GM21381 (cell line): ENCODE measurements at regions not wholly inside any gene's neighbourhood (a gene's known extent, or its start where the extent isn't known, plus 50 kb on each side); places are given as distances from the start of the nearest gene placed in this dataset.
"Not testable (repeated sequence)": the region's sequence is repeated elsewhere in the genome, so short reads cannot be mapped to it uniquely, and the experiment has no call there.

ENCODE experiments used
- ATAC-seq: cut with Tn5 transposase; IDR thresholded peaks from one replicate; pipeline ENCODE4 v1.9.1; 2021; ENCODE audit warnings: mild to moderate bottlenecking, moderate library complexity; ENCODE audit not compliant: unreplicated experiment

DNA sequence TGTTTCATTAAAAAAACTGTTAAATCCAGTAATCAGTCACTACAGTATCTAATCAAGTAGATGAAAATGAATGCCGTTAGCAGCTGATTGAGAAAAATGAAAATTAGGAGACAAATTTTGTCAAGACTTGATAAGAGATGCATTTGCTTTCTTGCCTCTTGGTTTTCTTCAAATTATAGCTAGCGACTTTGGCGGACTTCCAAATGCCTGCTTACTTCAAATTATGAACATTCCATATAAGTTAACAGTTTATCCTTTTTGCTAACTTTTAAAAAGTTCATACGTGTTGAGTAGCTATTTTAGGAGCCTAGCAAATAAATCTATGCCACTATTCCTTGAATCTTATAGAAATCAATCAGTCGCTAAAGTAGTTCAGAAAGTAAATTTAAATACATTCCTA, 58.8 kb downstream of the PPP4R3C start:
- no peak for ATAC-seq

DNA sequence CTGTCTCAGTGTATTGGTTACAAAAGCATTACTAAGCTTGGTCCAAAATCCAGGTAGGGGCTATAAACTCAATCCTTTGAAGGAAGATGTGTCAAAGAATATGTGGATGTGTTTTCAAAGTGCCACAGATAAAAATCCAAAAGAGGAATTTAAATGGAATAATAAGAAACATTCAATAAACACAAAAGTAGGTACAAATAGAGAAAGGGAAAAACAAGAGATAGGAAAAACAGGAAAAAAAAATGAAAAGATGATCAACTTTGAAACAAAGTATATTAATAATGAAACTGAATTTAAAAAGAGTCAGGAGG, 64.0 kb downstream of the PPP4R3C start:
- ATAC-seq, result no peak

DNA sequence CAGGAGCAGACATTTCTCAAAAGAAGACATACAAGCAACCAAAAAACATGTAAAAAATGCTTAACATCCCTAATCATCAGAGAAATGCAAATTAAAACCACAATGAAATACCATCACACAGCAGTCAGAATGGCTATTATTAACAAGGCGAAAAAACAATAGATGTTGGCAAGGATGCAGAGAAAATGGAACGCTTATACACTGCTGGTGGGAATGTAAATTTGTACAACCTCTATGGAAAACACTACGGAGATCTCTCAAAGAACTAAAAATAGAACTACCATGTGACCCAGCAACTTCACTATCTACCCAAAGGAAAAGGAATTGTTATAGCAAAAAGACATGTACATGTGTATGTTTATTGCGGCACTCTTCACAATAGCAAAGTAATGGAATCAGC, 71.5 kb downstream of the PPP4R3C start:
- no peak for ATAC-seq

DNA sequence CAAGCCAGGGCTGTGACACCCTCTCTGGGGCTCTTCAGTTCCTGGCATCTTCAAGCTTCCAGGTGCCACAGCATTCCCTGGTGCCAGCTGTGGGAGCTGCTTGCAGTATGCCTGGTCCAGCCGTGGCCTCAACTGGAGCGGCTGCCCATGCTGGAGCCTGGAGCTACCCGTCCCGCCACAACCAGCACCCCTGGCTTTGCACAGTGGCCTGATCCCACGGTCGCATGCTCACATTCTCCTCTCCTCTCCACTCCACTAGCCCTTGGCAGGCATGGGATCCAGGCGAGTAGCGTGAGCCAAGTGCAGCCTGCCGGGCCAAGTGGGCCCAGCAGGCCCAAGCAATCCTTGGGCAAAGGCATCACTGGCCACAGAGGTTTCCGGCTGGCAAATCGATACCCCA, 81.7 kb downstream of the PPP4R3C start:
- no peak for ATAC-seq

DNA sequence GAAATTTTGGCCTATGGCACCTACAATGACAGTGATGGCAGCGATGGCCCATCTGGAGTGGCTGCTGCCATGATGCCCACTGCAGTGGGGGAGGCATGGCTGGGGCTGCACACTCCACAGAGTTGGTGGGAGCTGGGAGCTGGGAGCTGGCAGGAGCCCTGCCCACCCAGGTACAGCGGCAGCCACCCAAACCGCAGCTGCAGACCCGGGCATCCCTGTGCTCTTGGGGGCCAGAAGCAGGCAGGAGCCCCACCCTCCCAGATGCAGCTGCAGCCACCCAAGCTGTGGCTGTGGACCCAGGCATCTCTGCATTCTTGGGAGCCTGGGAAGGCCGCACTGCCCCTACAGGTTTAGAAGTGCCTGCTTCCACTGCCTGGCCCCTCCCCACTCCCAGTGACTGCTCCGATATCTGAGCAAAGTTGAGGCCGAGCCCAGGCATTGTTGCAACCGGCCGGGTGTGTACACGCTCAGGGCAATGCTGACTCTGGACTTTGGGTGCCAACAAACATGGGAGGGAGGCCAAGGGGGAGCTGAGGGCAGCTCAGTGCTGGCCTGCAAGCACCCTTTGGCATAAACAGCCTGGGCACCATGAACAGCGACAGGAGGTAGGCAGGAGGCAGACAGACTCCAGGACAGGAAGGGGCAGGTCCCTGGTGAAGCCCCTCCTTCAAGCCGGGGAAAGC, 82.8 kb downstream of the PPP4R3C start:
- ATAC-seq, result no peak

DNA sequence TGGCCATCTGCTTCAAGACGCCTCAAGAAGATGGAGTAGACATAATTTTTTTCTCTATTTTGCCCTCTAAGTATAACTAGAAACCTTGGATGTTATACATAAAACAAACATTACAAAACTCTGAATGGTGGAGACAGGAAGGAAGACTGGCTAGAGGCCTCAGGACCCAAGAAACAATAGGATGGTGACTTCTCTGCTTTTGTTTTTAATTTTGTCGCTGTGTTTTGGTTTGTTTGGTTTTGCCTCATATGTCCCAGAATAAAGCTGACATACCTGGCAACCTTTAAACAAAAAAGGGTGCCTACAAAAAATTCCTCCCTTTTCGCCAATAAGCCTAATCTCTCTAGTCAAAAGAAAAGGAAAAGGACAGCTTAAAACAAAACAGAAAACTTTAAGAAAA, 109.1 kb downstream of the PPP4R3C start:
- no peak for ATAC-seq

DNA sequence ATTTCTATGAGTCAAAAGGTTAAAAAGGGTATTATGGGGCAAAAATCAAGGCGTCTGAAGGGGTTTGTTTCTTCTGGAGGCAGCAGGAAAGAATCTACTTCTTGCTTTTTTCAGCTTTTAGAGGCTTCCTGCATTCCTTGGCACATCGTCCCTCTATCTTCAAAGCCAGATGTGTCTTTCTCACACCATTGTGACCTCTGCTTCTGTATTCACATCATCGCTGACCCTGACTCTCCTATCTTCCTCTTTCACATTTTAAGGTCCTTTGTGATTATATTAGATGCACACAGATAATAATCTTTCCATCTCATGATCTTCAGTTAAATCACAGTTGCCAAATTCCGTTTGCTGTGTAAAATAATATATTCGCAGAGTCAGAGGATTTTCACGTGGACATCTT, 112.7 kb downstream of the PPP4R3C start:
- no peak for ATAC-seq

DNA sequence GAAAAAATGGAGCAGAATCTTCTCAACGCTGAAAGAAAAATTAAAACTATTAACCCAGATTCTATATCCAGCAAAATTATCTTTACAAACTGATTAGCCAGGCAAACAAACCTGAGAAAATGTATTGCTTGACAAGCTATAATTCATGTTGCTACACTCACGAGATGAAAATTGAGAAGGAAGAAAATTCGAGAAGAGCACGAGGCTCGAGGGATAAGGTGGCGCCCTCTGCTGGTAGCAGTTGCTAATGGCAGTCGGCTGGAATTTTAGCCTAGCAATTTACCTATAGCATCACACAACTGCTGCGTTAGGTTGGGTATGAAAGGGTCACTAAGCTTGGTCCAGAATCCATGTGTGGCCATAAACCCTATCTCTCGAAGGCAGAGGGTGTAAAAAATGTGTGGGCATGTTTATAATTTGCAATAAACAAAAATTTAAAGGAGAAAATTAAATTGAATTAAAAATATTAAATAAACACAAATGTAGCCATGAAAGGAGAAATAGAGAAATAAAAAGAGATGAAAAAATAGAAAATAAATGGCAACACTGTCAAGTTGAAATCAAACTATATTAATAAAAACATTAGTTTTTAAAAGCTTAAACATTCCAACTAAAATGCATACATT, 126.6 kb downstream of the PPP4R3C start:
- no peak for ATAC-seq

DNA sequence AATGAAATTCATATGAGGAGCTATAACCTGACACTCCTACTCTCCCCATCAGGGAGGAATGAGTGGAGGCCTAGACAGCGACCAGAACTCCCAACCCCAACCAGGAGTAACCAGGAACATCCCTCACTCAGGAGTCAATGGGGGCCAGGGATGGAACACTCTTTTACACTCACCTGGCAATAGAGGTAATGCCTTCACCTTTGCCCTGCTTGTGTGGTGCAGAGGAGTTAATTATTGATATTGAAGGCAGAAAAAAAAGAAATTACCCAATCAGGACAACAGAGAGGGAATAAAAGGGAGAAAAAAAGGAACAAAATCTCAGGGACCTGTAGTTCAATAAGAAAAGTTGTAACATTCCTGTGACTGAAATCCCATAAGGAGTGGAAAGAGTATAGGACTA, 141.5 kb downstream of the PPP4R3C start:
- no peak for ATAC-seq

DNA sequence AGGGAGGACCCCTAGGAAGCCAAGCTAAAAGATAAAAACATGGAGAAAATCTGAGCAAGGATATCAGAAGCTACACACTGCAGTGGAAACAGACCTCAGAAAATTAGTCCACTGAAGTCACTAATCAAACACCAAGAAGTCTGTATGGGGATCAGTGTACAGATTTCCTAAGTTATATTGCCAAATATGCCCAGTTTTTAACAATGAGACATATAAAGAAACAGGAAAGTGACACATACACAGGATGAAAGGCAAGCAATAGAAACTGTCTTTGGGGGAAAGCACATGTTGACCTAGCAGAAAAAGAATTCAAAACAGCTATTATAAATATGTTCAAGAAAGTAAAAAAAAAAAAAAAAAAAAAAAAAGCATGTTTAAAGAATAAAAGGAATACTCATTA, 153.7 kb downstream of the PPP4R3C start:
- no peak for ATAC-seq

DNA sequence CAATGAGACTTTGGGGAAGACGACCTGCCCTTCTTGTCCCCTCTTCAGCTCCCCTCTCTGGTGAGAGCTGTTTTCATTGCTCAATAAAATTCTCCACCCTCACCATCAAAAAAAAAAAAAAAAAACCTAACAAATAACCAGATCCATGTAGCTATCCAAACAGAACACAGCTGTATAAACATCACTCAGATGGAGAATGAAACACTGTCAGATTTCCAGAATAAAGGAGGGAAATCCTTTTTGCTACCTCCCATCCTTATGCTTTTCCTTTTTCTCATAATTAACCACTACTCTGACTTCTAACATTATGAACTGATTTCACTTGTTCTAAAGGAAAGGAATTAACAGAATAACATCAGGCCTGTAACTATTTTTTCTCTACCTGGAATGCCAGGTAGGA, 155.6 kb downstream of the PPP4R3C start:
- no peak for ATAC-seq

DNA sequence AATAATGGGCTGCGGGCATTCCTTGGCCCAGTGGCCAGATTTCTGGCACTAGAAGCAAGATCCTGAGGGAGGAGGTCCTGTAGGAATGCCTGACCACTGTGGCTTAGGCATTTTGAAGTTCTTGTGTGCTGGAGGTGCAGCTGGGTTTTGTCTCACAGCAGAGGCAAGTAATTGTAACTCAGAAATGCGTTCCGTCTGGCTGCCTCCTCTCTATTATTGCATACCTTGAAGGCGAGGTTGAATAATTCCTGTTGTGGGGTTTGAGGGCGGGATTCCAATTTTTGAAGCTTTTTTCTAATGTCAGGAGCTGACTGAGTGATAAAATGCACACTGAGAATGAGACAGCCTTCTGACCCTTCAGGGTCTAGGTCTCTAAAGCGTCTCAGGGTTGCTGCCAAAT, 170.6 kb downstream of the PPP4R3C start:
- ATAC-seq, result not testable (repeated sequence)

DNA sequence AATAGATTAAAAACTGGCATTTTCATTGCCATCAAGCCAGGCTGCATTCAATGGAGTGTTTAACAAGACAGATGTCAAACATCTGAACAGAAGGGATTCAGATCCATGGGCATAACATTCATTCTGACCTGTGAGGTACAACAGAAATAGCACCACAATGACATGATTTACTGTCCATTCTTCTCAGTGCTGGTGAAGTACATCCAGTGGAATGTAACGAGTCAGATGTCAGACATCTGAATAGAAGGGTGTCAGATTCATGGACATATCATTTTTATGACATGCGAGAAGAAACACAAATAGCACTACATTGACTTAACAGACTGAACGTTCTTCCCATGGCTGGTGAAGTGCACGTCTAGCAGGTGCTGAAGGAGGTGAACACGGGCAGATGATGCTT, 186.4 kb downstream of the PPP4R3C start:
- ATAC-seq, result no peak

DNA sequence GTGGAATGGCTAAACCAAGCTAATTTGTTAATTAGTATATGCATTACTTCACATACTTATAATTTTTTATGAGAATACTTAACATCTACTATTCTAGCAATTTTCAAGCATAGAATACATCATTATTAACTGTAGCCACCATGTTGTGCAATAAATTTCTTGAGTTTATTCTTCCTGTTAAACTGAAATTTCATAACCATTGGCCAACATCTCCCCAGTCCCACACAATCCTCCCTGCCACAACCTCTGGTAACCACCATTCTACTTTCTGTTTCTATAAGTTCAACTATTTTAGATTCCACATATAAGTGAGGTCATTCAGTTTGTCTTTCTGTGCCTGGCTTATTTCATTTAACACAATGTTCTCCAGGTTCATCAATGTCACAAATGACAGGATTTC, 208.5 kb downstream of the PPP4R3C start:
- no peak for ATAC-seq

DNA sequence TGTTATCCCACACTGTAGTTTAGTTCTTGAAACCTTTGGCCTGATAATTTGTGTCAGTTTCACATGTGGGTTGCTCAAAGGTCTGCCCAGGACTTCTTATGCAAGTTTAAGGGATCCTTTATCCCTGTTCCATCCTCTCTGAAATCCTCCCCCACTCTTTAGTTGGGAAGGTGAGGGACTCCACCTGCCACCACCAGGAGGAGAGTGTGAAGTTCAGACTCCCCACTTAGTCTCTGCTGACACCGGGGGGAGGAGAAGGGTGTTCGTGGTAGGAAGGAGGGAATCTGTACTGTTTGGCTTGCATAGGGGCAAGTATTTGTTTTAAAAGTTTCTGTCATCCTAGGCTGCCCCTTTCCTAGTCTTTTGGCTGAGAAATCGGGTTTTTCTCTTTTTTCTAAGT, 211.8 kb downstream of the PPP4R3C start:
- ATAC-seq, result no peak

DNA sequence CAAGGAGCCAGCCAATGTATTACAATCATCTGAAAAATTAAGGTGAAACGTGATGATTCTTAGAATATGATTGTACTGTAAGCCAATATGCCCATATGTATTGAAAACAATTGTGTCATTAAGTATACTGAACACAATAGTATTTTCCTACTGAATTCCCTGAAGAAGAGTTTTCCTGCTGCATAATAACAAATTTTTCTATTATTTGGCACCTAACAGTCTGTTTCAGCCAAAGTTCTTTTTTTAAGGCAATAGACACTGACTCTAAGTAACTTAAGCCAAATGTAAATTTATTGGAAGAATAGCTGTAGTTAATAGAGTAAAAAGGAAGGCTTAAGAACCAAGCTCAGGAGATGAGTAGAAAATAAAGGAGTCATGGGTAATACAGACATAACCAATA, 220.6 kb downstream of the PPP4R3C start:
- ATAC-seq, result no peak

DNA sequence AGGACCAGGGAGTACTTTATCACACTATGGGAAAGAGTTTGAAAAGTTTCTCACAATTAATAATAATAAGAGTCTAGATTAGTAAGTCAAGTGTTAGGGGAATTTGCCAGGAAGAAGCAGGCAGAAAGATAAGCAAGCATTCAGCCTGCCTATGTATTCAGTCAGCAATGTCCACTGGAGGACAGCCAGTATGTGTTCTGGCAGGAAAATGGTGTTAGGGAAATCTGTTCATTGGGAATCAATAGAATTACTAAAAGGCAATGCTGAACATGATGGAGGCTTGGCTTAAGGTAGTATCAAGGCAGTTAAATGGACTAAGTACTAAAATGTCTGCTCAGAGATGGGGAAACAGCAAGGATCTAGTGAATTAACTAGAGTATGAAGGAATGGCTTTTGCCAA, 221.2 kb downstream of the PPP4R3C start:
- no peak for ATAC-seq

DNA sequence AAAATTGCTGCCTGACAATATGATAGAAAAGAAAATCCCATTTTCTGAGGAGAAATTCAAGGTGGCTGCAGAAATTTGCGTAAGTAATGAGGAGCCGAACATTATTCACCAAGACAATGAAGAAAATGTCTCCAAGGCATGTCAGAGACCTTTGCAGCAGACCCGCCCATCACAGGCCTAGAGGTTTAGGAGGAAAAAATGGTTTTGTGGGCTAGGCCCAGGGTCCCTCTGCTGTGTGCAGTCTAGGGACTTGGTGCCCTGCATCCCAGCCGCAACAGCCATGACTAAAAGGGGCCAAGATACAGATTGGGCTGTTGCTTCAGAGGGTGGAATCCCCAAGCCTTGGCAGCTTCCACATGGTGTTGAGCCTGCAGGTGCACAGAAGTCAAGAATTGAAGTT, 223.1 kb downstream of the PPP4R3C start:
- ATAC-seq, result not testable (repeated sequence)

DNA sequence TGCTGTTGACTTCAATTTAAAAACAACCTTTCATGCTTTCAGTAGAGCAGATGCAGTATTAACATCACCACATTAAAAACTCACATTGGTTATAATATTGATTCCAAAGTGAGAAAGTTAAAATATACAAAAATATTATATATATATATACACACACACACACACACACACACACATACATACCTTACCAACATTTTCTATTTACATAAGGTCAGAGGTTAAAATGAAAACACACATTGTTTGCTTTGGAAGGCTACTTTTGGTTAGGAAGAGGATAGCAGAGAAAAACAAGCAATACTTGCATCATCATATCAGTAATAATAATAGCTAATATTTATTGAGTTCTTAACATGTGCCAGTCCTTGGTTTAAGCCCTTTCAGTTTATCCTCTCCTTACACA, 226.5 kb downstream of the PPP4R3C start:
- no peak for ATAC-seq

DNA sequence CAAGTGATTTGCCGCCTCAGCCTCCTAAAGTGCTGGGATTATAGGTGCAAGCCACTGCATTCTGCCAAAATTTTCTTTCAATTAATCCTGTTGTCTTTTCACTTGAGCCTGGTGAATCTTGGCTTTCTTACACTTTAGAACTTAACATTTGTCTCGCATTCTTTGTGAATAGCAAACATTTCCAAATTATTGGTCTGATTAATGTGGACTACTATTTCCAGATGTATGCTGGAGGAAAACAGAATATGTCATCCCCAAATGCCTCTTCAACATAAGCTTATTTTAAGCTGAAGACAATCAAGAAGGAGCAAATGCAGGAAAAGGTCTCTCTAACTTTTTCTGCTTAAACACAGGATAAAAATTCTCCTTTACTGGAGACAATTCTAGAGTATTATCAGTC, 233.4 kb downstream of the PPP4R3C start:
- ATAC-seq, result no peak

DNA sequence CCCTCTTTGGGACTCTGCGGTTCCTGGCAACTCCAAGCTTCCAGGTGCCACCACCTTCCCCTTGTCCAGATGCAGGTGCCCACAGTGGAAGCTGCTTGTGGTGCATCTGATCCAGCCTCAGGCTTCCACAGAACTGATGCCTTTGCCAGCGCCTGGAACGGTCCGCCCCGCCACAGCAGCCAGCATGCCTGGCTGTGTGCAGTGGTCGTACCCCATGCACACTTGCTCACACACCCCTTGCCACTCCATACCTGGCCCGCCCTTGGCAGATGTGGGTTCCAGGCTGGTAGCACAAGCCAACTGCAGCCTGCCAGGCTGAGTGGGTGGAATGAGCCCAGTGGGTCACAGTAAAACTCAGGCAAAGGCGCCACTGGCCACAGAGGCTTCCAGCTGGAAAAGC, 240.5 kb downstream of the PPP4R3C start:
- ATAC-seq, result no peak

DNA sequence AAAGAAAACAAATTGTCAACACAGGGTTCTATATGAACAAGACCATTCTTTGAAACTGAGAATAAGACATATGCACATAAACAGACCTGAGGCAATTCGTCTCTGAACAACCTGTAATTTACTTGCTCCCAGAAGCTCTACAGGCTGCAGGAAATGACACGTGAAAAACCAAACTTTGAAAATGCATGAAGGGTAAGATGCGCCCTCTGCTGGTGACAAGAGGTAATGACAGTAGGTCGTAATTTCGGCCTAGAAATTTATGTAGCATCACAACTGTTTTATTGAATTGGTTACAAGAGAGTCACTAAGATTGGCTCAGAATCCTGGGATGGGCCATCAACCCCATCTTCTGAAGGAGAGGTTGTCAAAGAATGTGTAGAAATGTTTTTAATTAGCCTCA, 276.5 kb downstream of the PPP4R3C start:
- ATAC-seq, result peak; percentile 51

DNA sequence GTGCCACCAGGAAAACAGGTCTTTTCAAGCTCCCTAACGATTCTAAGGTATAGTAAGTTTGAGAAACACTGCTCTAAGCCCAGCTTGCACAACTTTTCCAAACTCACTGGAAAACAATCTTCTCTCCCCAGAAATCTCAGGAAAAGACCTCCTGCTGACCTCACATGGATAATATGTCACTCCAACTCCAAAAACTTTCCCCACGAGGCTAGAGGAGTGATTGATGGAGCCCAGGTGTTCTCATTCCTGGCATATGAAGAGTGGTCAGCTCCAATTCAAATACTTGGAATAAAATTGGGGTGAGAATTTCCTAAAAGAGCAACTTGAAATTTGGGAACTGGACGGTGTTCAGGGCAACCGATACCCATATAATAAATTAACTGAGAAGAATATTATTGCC, 299.9 kb downstream of the PPP4R3C start:
- ATAC-seq, result no peak
